ENCODE measurements at regions not wholly inside any gene's neighbourhood (a gene's known extent, or its start where the extent isn't known, plus 50 kb on each side); places are given as distances from the start of the nearest gene placed in this dataset.
"Not testable (repeated sequence)": the region's sequence is repeated elsewhere in the genome, so short reads cannot be mapped to it uniquely, and the experiment has no call there.

- DNase-seq (ENCODE audit: low read depth, low spot score): no peak
- no peak overlapping the region for H3K4me3 ChIP-seq (ENCODE audit: low read depth, low read length)
- TF ChIP-seq CTCF (IDR thresholded peaks at IDR 0.05; ENCODE audit: low read depth, low read length): no peak
- in situ Hi-C loops (cut with HindIII; ENCODE audit: low sequenced_read_pairs): no loop called here
Measured at GRCh38 chrX:38941675-38942074, 140.4 kb downstream of the MID1IP1 start.

GRCh38 chrX:38943120-38943519 is 141.9 kb downstream of the MID1IP1 start:
- in situ Hi-C loops (cut with HindIII; ENCODE audit: low sequenced_read_pairs): no loop called here
- no peak for DNase-seq (ENCODE audit: low read depth, low spot score)
- H3K4me3 ChIP-seq (ENCODE audit: low read depth, low read length): no peak overlapping the region
- TF ChIP-seq CTCF (IDR thresholded peaks at IDR 0.05; ENCODE audit: low read depth, low read length): no peak

DNA sequence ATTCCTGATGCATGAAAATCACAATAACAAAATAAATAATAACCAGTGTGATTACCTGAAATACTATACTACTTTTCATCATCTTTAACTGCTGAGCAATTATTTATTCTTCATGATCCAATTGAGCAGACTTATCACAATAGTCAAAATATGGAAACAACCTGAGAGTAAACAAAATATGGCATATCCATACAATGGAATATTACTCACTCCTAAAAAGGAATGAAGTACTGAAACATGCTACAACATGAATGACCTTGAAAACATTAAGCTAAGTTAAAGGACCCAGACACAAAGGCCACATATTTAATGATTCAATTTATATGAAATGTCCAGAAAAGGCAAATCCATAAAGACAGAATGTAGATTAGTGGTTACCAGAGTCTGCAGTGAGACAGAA is 146.8 kb downstream of the MID1IP1 start:
- H3K4me3 ChIP-seq (ENCODE audit: low read depth, low read length): no peak overlapping the region
- in situ Hi-C loops (cut with HindIII; ENCODE audit: low sequenced_read_pairs): no loop called here
- TF ChIP-seq CTCF (IDR thresholded peaks at IDR 0.05; ENCODE audit: low read depth, low read length): no peak
- DNase-seq (ENCODE audit: low read depth, low spot score): no peak

GRCh38 chrX:38954520-38954919 is 153.3 kb downstream of the MID1IP1 start:
- in situ Hi-C loops (cut with HindIII; ENCODE audit: low sequenced_read_pairs): no loop called here
- DNase-seq (ENCODE audit: low read depth, low spot score): no peak
- TF ChIP-seq CTCF (IDR thresholded peaks at IDR 0.05; ENCODE audit: low read depth, low read length): no peak
- H3K4me3 ChIP-seq (ENCODE audit: low read depth, low read length): no peak overlapping the region

- DNase-seq (ENCODE audit: low read depth, low spot score): no peak
- no peak overlapping the region for H3K4me3 ChIP-seq (ENCODE audit: low read depth, low read length)
- in situ Hi-C loops (cut with HindIII; ENCODE audit: low sequenced_read_pairs): no loop called here
- TF ChIP-seq CTCF (IDR thresholded peaks at IDR 0.05; ENCODE audit: low read depth, low read length): no peak
Measured at GRCh38 chrX:38959736-38960135, 158.5 kb downstream of the MID1IP1 start.

GRCh38 chrX:38960137-38960536 is 158.9 kb downstream of the MID1IP1 start:
- in situ Hi-C loops (cut with HindIII; ENCODE audit: low sequenced_read_pairs): no loop called here
- DNase-seq (ENCODE audit: low read depth, low spot score): no peak
- TF ChIP-seq CTCF (IDR thresholded peaks at IDR 0.05; ENCODE audit: low read depth, low read length): no peak
- no peak overlapping the region for H3K4me3 ChIP-seq (ENCODE audit: low read depth, low read length)

- no peak for TF ChIP-seq CTCF (IDR thresholded peaks at IDR 0.05; ENCODE audit: low read depth, low read length)
- no peak overlapping the region for H3K4me3 ChIP-seq (ENCODE audit: low read depth, low read length)
- DNase-seq (ENCODE audit: low read depth, low spot score): no peak
- in situ Hi-C loops (cut with HindIII; ENCODE audit: low sequenced_read_pairs): no loop called here
Measured at GRCh38 chrX:38961936-38962335, 160.7 kb downstream of the MID1IP1 start.

DNA sequence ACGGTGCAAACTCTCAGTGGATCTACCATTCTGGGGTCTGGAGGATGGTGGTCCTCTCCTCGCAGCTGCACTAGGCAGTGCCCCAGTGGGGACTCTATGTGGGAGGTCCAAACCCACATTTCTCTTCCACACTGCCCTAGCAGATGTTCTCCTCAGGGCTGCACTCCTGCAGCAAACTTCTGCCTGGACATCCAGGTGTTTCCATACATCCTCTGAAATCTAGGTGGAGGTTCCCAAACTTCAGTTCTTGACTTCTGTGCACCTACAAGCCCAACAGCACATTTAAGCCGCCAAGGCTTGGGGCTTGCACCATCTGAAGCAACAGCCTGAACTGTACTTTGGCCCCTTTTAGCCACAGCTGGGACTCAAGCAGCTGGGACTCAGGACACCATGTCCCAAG is 162.0 kb downstream of the MID1IP1 start:
- H3K4me3 ChIP-seq (ENCODE audit: low read depth, low read length); DNase-seq (ENCODE audit: low read depth, low spot score); in situ Hi-C loops (cut with HindIII; ENCODE audit: low sequenced_read_pairs): not testable (repeated sequence)
